Medulla oblongata (tissue), 1 donor: ENCODE measurements at regions not wholly inside any gene's neighbourhood (a gene's known extent, or its start where the extent isn't known, plus 50 kb on each side); places are given as distances from the start of the nearest gene placed in this dataset.

ENCODE experiments used
- DNase-seq: peaks from one replicate; pipeline ENCODE4 v3.0.0-alpha.2; 2015; ENCODE audit errors: extremely low spot score

DNA sequence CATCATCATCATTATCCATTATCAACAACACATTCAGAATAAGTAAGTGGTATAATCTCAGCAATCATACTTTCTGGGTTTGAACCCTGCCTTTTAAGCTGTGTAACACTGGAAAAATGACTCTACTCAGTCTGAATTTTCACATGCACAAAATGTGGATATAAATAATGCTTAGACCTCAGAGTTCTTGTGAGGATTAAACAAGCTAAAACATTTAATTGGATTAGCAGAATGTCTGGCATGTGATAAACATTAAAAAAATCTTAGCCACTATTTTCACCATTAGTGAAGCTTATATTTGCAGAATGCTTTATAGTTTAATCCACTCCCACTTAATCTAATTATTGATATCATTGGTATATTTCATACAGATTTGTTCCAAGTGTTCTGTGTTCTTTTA, 412.3 kb downstream of the RFC3 start:
- no peak for DNase-seq

DNA sequence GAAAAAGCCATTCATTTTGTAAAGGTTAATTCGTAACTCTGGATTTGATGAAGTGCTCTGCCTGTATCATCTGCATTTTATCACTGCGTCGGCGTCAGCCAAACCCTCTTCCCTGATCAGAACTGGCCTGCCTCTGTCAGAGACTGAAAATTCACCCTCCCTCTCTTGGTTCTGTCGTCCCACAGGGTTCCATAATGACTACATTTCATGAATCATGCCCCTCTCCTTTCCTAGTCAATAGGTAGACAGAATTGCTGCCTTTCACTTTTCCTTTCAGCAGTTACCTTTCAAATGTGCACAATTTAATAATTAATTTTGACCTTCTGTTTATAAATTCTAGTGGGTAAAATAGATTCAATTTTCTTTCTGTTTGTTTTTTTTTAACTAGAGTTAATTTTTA, 423.4 kb downstream of the RFC3 start:
- no peak for DNase-seq

DNA sequence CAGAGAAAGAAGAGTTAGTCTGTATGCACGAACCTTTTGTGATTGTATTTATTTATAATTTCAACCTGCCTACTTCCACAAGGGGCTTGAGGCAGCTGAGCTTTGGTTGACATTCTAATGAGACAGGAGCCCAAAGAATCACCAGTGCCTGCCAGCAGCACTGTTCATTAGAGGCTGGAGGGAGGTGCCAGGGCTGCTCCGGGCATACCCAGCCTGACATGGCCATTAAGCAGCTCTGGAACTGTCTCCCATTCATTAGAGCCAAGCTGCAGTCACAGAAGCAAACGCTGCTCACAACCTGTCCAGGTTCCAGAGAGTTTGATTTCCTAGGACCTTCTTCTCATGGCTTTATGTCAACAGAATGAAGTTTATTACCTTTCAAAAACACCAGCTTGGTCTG, 425.5 kb downstream of the RFC3 start:
- peak; percentile 19 for DNase-seq

DNA sequence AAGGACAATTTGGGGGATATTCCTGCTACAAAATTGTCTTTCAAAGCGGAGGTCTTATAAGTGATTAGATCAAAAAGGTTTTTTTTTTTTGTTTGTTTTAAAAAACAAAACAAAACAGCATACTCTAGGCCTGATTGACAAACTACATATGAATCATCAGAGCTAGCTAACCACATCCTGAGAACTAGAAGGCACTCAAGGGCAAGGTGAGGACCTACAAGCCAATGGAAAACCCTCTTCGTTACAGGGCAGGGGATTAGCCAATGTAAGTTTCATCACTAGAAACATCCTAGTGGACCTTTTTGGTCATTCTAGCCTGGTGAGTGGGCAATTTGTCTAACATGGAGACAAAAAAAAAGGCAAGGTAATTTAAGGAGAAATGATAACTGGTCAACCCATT, 428.6 kb downstream of the RFC3 start:
- DNase-seq = no peak

DNA sequence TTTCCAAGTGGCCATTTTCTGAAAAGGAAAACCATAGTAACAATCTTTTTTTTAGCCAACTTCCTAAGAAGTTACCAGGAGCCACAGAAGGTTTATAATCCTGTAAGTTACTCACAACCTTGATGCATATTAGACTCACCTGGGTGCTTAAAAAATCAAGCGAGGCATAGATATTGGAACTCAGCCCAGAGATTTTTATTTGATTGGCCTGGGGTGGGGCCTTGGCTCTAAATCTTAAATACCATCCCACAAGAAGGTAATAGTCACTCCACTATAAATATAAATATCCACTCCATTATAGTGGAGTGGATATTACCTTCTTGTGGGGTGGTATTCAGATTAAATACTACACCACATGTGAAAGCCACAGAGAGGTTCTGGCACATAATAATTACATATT, 429.6 kb downstream of the RFC3 start:
- DNase-seq = no peak

DNA sequence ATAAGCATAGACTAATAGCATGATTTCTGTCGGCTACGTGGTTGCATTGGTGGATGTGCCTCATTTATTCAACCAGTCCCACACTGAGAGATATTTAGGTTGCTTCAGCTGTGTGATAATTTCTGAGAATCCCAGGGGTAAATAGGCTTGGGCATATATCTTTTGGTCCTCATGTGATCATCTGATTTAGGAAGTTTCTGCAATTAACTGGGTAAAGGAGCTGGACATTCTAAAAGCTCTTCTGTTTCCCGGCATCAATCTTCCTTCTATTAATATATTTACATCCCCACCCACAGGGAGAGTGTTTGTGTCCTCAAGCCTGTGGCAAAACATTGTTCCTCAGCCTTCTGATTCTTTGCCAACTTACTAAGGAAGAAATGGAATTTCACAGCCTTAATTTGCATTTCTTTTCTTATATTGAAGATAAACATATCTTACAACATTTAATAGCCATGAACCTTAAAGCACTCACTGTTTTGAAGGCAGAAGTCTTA, 431.6 kb downstream of the RFC3 start:
- DNase-seq = no peak

DNA sequence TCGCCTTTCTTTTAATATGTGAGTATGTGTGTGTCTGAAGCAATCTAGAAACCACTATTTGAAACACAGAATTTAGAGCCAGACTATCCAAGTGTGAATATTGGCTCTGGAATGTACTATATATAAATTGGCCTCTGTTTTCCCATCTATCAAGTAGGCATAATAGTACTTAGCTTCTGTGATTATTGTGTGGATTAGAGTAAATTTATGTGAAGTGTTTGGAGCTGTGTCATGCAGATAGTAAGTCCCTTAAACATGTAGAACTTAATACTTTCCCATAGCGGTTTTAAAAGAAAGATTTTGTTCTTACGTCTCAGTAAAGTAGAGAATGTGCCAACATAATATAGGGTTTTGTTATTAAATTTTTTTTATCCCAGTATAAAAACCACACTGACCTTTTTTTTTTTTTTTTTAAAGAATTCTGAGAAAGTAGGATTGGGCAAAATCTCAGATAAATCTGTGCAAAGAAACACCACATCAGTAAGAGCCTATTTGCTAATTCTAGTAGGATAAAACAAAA, 432.3 kb downstream of the RFC3 start:
- no peak for DNase-seq

DNA sequence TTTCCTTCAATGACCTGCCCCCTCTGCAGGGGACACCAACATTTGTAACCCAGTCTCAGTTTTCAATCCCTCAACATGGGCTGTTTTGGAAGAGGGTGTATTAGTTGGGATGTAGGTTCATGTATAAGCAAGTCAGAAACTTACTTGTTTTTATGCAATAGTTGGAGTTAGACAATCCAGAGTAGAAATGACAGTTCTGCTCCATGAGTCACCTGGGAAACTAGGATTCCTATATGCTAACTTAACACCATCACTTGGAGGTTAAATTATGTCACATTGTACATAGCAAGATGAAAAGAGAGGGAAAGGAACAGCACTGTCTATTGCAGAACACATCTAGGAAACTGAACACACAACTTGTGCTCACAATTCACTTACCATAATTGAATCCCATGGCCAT, 436.4 kb downstream of the RFC3 start:
- no peak for DNase-seq

DNA sequence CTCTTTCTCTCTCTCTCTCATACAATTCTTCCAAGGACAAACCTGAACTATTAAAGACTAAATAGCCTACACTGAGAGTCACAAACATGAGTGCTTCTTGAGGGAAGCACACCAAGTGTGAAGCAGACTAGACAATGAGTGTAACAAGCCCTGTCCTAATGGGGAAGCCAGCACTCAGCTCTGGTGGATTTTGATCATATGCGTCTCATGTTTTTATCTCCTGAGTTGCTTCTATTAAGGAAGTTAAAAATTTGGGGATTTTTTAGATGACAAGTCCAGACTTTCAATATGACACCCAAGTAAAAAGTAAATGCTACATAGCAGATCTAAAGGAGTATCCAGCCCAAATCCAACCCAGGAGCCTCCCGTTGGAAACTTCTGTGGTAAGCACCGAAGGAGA, 437.8 kb downstream of the RFC3 start:
- DNase-seq = no peak

DNA sequence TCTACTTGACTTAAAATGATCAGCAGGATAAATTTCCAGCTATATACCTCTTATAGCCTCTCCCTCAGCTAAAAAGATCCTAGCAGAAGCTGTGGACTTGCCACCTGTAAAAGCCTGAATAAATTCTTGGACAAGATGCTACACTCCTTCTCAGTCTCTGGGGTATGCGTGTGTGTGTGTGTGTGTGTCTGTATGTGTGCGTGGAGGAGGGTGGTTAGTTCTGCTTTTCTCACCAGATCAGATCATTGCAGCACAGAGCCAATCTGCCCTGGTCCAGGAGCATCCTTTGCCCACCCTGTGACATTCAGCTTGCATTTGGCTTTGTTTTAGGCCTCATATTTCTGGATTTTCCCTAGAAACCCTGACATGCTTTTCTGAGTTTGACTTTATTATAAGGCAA, 438.3 kb downstream of the RFC3 start:
- peak; percentile 45 for DNase-seq

DNA sequence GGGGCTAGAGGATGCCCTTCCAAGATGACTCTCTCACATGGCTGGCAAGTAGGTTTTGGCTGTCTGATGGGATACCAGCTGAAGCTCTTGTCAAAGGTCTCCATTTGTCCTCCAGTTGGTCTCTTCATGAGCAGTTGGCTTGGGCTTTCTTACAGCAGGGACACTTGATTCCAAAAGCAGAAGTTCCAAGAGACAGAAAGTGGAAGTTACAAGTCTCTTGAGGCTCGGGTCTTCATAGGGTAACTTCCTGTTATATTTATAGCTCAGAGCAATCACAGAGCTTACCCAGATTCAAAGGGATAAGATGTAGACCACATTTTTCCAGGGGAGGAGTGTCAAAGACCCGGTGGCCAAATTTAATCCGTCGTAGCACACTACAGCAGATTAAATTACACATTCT, 440.0 kb downstream of the RFC3 start:
- peak; percentile 75 for DNase-seq

DNA sequence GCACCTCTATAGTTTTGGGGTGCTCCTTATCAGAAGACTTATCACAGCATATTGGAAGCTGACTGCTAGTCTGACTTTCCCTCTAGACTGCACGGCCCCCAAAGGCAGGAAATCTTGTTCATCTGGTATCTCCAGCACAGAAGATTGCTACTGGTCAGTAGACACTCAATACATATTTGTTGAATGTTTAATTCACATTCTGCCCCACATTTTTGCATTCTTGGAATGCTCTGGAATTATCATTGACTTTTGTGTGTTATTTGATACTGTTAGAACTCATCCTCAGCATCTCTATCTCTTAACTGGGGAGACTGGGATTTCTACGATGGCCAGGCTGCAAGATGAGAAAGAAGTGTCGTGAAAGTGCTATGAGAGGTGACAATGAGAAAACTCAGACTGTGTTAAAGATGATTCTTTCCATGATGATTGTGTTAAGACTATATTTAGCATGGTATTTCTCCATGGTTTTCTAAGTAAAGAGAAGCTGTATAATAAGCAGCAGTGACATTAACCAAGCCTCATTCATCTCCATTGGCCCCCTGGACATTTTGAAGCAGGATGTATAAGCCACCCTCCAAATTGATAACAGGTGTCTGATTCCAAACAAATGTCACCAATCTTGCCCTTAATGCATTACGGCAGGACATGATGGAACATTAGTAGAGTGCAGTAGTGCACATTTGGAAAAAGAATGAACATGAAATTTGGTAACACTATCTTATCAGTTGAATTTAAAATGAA, 440.9 kb downstream of the RFC3 start:
- DNase-seq = no peak

DNA sequence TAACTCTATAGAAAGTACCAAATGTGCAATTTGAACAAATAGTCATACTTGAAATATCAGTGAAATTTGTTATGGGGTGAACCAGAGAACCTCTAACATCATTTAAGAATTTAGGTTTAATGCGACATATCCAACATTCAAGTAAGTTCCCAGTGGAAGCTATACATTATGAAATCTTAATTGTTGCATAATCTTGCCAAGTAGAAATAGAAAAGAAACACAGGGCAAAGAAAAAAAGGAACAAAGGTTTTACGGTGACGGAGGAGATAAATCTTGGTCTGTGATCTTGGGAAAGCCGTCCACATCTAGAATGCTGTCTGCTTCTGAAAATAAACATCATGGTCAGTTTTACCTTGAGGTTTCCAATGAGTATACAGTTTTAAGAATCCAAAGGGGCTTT, 445.7 kb downstream of the RFC3 start:
- DNase-seq = no peak

DNA sequence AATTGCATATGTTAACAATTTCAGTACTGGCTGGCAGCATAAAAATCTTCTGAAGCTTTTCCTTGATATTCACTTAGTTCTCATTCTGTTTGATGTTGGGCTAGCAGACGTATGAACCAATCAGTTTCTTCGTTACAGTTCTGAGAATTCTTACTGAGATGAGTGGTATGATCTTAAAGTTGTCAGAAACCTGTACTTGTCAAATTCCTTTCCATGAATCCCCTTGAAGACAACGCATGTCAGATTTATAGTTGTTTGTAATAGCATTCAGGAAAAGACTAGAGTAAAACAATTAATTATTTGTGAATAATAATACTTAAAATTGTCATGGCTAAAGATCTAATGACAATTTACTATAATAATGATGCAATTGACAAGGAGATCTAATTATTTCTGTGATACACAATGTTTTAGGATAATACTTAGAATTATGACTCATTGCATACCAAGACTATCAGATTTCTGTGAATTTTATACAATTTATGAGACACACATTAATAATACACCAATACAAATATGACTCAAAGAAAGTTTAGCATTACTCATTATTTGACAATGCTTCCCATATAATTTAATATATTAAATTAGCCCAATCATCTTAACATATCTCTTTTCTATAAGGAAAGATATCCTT, 447.2 kb downstream of the RFC3 start:
- no peak for DNase-seq

DNA sequence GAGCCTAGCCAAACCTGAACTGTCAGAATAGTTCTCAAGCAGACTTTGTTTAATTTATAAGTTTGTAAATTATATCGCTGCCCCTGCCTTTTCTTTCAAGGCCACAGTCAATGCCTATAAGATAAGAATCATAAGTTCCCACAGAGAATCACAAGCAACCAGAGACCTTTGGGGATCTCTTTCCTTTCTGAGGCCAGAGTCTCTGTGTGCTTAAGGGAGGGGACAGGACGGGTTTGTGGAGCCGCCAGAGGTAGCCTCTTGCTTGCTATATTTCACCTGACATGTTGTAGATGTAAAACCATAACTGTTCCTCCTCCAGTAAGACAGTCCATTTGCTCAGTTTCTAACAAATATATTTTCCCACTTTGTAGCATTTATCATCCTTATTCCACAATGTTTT, 458.8 kb downstream of the RFC3 start:
- DNase-seq = no peak

DNA sequence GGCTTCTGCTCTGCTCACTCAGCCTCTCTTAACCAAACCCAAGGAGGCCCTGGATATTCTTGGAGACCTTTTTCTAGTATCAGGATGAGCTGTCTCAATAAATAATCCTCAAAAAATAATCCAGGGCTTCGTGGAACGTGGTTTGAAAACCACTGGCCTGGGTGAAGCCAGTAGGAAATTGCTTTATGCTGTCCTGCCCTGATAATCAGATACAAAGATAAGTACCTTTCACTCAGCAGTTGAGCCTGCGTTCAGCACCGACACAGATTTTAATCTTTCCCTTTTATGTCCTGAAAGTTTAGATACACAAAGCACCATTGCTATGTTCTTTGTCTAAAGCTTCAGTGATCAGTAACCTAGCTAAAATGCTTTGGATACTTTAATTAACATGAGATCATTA, 460.0 kb downstream of the RFC3 start:
- DNase-seq = no peak

DNA sequence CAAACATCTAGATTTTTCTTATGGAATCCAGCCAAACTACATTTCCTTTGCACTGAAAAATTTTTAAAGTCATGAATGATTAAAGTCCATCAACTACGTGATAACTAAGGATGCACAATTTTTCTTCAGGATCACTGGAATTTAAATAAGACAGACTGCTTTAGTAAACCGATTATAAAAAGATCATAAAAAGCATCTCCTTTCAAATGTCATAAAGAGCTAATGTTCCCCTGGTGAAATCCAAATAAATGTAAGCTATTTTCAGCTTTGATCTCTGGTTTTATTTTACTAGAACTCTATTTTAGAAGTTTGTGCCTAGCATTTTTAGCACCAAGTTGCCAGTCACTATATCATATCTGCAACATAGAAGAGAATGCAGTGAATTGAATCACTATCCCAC, 460.8 kb downstream of the RFC3 start:
- DNase-seq = no peak

DNA sequence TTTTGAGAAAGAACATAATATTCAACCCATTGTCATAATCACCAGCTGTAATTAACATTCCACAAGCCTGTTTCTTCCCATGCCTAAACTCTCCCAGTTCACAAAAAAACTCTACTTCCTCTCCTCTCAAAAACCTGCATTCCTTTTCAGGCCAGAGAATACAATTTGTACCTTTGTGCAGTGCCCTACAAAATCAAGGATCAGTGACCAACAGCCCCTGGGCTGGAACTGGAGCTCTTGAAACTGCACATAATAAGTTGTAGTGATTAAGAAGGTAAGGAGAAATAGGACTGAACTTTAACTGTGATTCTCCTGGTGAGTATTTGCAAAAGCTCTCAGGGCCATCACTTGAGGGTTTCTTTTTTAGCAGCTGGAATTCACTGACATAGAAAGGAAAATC, 472.7 kb downstream of the RFC3 start:
- DNase-seq = no peak

DNA sequence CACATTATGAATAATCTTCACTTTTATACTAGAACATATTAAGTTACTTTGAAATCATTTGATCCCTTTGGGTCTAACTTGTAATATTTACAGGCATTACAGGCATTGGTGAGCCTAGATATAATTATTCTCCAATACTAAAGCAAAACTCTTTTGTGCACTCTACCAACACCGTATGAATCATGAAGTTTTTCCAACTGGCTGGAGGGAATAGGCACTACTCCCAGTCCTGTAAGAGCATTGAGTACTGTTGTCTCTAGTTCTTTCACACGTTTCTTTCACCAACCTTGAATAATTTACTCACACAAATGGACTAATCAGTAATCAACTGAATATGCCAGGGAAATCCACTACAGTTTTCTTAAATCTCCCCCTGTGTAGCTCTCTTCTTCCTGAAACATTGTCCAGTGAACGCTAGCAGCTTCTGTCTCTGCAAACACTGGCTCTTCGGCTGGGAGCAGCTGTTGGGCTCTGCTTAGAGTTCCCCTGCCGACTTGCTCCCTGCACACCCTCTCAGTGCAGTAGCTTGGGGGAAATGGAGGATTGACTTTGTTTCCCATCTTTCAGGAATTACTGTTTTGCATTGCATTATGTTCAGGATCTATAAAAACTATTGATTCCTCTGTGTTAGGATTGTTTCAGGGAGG, 476.7 kb downstream of the RFC3 start:
- DNase-seq = peak; percentile 35

DNA sequence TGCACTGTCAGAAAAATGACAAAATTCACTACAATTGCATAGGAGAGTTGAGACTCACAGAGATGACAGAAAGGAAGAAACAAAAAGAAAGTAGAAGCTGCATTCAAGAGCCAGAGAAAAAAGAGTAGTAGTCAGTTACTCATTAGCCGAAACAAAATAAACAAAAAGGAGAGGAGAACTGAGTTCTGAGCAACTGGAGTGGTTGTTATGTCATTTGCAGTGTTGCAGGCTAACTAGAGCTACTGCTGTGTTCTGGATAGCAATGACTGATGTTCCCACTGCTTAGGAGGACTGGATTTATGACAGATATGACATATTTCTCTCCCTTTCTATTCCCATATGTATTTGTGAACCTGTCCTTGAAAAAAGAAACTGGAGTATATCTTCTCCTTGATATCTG, 482.6 kb downstream of the RFC3 start:
- no peak for DNase-seq

DNA sequence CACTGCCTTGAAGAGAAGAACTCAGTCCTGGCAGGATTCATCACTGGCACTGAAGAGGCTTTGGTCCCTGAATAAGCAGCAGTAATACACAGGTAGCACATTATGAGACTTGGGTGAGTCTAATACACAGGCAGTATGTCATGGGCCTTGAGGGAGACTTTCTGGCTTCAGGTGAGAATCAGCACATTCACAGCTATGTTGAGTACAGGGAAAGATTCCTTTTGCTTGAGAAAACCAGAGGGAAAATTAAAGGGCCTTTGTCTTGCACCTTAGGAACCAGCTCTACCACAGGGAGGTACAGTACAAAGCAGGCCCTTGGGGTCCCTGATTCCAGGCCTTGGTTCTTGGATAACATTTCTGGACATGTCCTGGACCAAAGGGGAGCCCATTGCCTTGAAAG, 484.6 kb downstream of the RFC3 start:
- no peak for DNase-seq

DNA sequence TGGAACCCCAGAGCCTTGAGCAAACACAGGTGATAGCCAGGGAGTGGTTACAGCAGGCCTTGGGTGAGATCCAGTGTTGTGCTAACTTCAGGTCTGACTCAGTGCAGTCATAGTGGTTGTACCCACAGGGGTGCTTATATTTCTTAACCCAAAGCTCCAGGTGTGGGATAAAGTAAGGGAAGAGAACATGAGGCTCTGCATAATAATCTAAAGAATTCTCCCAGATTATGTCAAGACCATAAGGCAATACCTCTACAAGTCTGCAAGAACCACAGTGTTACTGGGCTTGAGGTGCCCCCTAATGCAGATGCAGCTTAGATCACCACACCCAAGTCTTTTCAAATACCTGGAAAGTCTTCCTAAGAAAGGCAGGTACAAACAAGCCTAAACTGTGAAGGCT, 485.4 kb downstream of the RFC3 start:
- no peak for DNase-seq

DNA sequence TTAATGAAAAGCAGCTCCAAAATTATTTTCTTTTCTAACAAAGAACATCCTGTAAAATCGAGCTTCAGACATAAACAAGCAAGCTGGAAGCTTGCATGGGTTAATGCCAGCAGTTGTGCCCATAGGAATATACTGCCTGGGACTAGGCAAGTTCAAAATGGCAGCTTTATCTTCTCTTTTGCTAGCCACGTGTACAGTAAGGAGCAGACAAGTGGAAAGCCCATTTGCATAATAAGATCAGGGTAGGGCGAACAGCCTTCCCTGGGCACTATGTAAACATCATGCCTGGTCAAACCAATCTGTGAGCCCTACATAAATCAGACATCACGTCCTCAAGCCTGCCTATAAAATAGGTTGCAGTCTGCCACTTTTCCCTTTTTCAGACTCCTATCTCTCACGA, 489.7 kb downstream of the RFC3 start:
- no peak for DNase-seq
